Panc1 (cell line): ENCODE measurements at regions not wholly inside any gene's neighbourhood (a gene's known extent, or its start where the extent isn't known, plus 50 kb on each side); places are given as distances from the start of the nearest gene placed in this dataset.

Experiments used
- ATAC-seq: fragments of 200-7000 bp; cut with Tn5 transposase; 2 replicates; pipeline ENCODE4 v1.9.1; 2020; ENCODE audit warnings: mild to moderate bottlenecking, moderate library complexity
- BruUV-seq: library from RNA; stranded (reverse); fragments of 400-500 nt; replicated peaks from 2 replicates; lab custom pipeline; 2021; lab: Mats Ljungman, UMichigan
- CTCF ChIA-PET: fragments of 300-600 bp; sonication (Branson Sonifier 250); formaldehyde crosslinking; loops from one replicate; lab custom pipeline; 2022; ENCODE audit warnings: antibody characterized with exemption; lab: Charles Lee
- POLR2A ChIA-PET: fragments of 300-600 bp; sonication (Branson Sonifier 250); formaldehyde crosslinking; loops from one replicate; lab custom pipeline; 2022; ENCODE audit warnings: antibody characterized with exemption; lab: Charles Lee
- DNase-seq: peaks from one replicate; pipeline ENCODE4 v3.0.0-alpha.2; 2010; ENCODE audit warnings: low read depth, low spot score
- H3K27ac ChIP-seq: 2 replicates; pipeline ENCODE4 v1.5.1; 2011; ENCODE audit warnings: mild to moderate bottlenecking, low read length, inconsistent platforms
- H3K27me3 ChIP-seq: fragments of 200-500 bp; sonication (Bioruptor generic); 2 replicates; pipeline ENCODE4 v1.6.0; 2014; ENCODE audit warnings: low read length, inconsistent platforms; ENCODE audit not compliant: control insufficient read depth, insufficient read depth
- H3K36me3 ChIP-seq: fragments of 200-500 bp; sonication (Bioruptor generic); 2 replicates; pipeline ENCODE4 v1.5.1; 2014; ENCODE audit warnings: inconsistent platforms, mild to moderate bottlenecking, low read length, moderate library complexity; ENCODE audit not compliant: control insufficient read depth, insufficient read depth
- H3K4me1 ChIP-seq: 2 replicates; pipeline ENCODE4 v1.5.1; 2011; ENCODE audit warnings: inconsistent platforms, mild to moderate bottlenecking, low read length, moderate library complexity; ENCODE audit not compliant: control insufficient read depth, insufficient read depth
- H3K4me3 ChIP-seq, 2 experiments: 2 replicates each; pipeline ENCODE4 v1.5.1; 2011 to 2012; ENCODE audit warnings: low read depth in 2 of 2, low read length in 2 of 2, mild to moderate bottlenecking in 2 of 2, inconsistent platforms in 1 of 2, moderate library complexity in 1 of 2
- H3K9me3 ChIP-seq: fragments of 200-500 bp; sonication (Bioruptor generic); 2 replicates; pipeline ENCODE4 v1.5.1; 2014; ENCODE audit warnings: low read depth, mild to moderate bottlenecking, inconsistent platforms, low read length, moderate library complexity; ENCODE audit not compliant: control insufficient read depth, insufficient read depth
- POLR2AphosphoS5 ChIP-seq: IDR thresholded peaks from 2 replicates; pipeline ENCODE4 v1.6.1; 2012; ENCODE audit warnings: mild to moderate bottlenecking, low read depth, low read length, moderate library complexity
- REST ChIP-seq, 2 experiments: IDR thresholded peaks; 2 replicates each; pipeline ENCODE4 v1.6.1; 2011 to 2012; ENCODE audit warnings: low read depth in 2 of 2, control low read depth in 1 of 2, low read length in 1 of 2, mild to moderate bottlenecking in 1 of 2, moderate library complexity in 1 of 2; ENCODE audit not compliant: insufficient read depth in 1 of 2
- SIN3A ChIP-seq: IDR thresholded peaks from 2 replicates; pipeline ENCODE4 v1.6.1; 2012; ENCODE audit warnings: low read depth, mild to moderate bottlenecking, low read length, moderate library complexity, borderline replicate concordance; ENCODE audit not compliant: insufficient read depth
- TCF7L2 ChIP-seq: IDR thresholded peaks from 2 replicates; pipeline ENCODE4 v1.6.1; 2011; ENCODE audit warnings: mild to moderate bottlenecking, low read depth, low read length, inconsistent platforms
- in situ Hi-C: cut with HindIII; loops from 2 replicates; pipeline ENCODE4 v1.10.0; 2016; ENCODE audit warnings: low sequenced_read_pairs, low pct_unique_long_range_greater_than_20kb
- intact Hi-C: fragments of 100-400 bp; cut with micrococcal nuclease; formaldehyde crosslinking; loops from one replicate; pipeline ENCODE4 v1.10.0; 2022; ENCODE audit not compliant: unreplicated experiment
- TF ChIP-seq, protein P1 (sequence below): fragments of 450-650 bp; IDR thresholded peaks from 2 replicates; pipeline ENCODE4 v1.5.1; 2017; ENCODE audit warnings: mild to moderate bottlenecking

- H3K36me3 ChIP-seq = no peaks in the 10 kb centered on the region
- H3K4me1 ChIP-seq = no peaks in the 10 kb centered on the region
- ATAC-seq (no peak), DNase-seq (no peak)
- TF ChIP-seq SIN3A = no peak
- no peak for TF ChIP-seq REST (IDR thresholded peaks at IDR 0.05; ENCODE audit: insufficient read depth in 1 of 2, low read depth in 2 of 2, low read length in 1 of 2)
- TF ChIP-seq TCF7L2 = no peak
- TF ChIP-seq, protein P1, sequence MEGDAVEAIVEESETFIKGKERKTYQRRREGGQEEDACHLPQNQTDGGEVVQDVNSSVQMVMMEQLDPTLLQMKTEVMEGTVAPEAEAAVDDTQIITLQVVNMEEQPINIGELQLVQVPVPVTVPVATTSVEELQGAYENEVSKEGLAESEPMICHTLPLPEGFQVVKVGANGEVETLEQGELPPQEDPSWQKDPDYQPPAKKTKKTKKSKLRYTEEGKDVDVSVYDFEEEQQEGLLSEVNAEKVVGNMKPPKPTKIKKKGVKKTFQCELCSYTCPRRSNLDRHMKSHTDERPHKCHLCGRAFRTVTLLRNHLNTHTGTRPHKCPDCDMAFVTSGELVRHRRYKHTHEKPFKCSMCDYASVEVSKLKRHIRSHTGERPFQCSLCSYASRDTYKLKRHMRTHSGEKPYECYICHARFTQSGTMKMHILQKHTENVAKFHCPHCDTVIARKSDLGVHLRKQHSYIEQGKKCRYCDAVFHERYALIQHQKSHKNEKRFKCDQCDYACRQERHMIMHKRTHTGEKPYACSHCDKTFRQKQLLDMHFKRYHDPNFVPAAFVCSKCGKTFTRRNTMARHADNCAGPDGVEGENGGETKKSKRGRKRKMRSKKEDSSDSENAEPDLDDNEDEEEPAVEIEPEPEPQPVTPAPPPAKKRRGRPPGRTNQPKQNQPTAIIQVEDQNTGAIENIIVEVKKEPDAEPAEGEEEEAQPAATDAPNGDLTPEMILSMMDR = no peak
- no peak for TF ChIP-seq POLR2AphosphoS5
- in situ Hi-C loops (no loop called here), intact Hi-C loops (no loop called here)
- H3K27me3 ChIP-seq = no peaks in the 10 kb centered on the region
- no peak overlapping the region for H3K27ac ChIP-seq
- ChIA-PET POLR2A (no interaction called here), CTCF (no interaction called here)
- no TSS peak for BruUV-seq
- H3K4me3 ChIP-seq = no peak overlapping the region
- H3K9me3 ChIP-seq = no peaks in the 10 kb centered on the region
Measured at GRCh38 chr7:85882335-85882734, 695.5 kb upstream of the SEMA3D start.

DNA sequence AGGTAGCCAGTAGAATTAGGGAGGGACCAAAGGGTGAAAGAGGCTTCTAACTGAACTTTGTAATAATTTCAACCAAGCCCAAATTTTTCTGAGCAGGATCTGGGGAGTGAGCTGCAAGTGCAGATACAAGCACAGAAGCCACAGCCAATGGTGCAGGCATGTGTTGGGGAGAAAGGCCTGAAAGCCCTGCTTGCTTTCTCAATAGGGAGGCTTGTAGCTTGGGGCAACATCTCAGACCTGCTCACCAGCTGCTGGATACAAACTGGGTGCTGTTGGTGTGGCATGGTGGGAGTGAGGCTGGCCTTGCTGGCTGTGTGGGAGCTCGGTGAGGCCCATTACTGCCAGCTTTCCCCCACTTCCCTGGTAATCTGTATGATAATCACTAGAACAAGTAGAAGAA is 688.5 kb upstream of the SEMA3D start:
- no peak overlapping the region for H3K4me3 ChIP-seq
- H3K4me1 ChIP-seq = no peaks in the 10 kb centered on the region
- DNase-seq = no peak
- no peaks in the 10 kb centered on the region for H3K27me3 ChIP-seq
- ChIA-PET CTCF (no interaction called here), POLR2A (no interaction called here)
- no peak overlapping the region for H3K27ac ChIP-seq
- no peak for ATAC-seq
- in situ Hi-C loops = no loop called here
- no peak for TF ChIP-seq REST (IDR thresholded peaks at IDR 0.05; ENCODE audit: insufficient read depth in 1 of 2, low read depth in 2 of 2, low read length in 1 of 2)
- no peak for TF ChIP-seq SIN3A
- intact Hi-C loops = no loop called here
- H3K36me3 ChIP-seq = no peaks in the 10 kb centered on the region
- BruUV-seq = no TSS peak
- no peaks in the 10 kb centered on the region for H3K9me3 ChIP-seq
